ENCODE measurements at regions not wholly inside any gene's neighbourhood (a gene's known extent, or its start where the extent isn't known, plus 50 kb on each side); places are given as distances from the start of the nearest gene placed in this dataset.

- Histone ChIP-seq H3K36me3 (ENCODE audit: control insufficient read depth in 2 of 2, insufficient read depth in 1 of 2, low read length in 2 of 2) (no peaks in the 10 kb centered on the region), H3K4me3 (ENCODE audit: low read depth, low read length) (no peak overlapping the region), H3K9me3 (ENCODE audit: control insufficient read depth, insufficient read depth, low read depth, low read length) (no peaks in the 10 kb centered on the region; the same call in 1 of the 2 replicates), H3K27ac (ENCODE audit: extremely low read depth, low read depth, low read length) (no peak overlapping the region), H3K4me1 (ENCODE audit: control insufficient read depth, insufficient read depth, low read length) (no peaks in the 10 kb centered on the region)
- CTCF ChIA-PET: interaction anchor here (1.0 kb wide), 1 partner anchor 66 kb away, joined by 3 read pairs; no protein-coding TSS in a partner anchor
- POLR2A ChIA-PET: no interaction called here
- TF ChIP-seq ZNF707 (tag by site-specific recombination; IDR thresholded peaks at IDR 0.05): peak; percentile 86
- TF ChIP-seq, protein P1, sequence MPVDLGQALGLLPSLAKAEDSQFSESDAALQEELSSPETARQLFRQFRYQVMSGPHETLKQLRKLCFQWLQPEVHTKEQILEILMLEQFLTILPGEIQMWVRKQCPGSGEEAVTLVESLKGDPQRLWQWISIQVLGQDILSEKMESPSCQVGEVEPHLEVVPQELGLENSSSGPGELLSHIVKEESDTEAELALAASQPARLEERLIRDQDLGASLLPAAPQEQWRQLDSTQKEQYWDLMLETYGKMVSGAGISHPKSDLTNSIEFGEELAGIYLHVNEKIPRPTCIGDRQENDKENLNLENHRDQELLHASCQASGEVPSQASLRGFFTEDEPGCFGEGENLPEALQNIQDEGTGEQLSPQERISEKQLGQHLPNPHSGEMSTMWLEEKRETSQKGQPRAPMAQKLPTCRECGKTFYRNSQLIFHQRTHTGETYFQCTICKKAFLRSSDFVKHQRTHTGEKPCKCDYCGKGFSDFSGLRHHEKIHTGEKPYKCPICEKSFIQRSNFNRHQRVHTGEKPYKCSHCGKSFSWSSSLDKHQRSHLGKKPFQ (tag by site-specific recombination; IDR thresholded peaks at IDR 0.05): no peak
These were observed 204.2 kb upstream of the HABP2 start for GRCh38 chr10:113348694-113349093.

DNA sequence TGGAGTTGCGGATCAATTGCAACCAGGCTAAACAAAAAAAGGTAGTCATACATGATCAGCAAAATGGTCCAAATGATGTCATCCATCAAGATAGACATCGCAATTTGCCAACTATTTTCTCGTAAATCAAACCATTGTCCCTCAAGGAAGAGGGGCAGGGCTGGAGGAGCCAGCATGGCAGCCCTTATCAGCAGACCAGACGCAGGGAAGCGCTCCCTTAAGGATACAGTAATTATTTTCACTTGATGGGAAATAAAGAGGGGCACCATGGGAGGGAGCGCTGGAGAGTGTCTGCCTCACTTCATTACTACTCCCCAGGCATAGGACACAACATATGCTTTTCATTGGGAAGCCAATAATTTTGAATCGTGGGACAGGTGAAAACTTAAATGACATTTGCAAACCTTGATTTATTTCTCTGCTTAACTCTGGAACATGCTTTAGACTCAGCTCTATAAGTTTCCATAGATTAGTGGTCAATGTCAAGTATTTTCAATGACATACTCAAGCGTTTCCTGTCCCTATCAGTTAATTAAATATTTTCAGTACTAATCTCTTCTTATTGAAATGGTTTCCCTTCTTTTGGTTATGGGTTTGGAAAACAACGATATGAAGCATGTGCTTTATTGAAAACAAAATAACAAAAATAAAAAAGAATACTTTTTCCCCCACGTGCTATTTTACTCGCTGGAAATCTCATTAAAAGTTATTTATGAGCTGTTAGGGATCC is 202.4 kb upstream of the HABP2 start:
- H3K27ac ChIP-seq (ENCODE audit: extremely low read depth, low read depth, low read length): no peak overlapping the region
- no peaks in the 10 kb centered on the region; the same call in 1 of the 2 replicates for H3K9me3 ChIP-seq (ENCODE audit: control insufficient read depth, insufficient read depth, low read depth, low read length)
- TF ChIP-seq ZNF223 (tag by site-specific recombination; IDR thresholded peaks at IDR 0.05) (no peak), ZFP37 (tag by site-specific recombination; IDR thresholded peaks at IDR 0.05) (no peak), ZIC2 (tag by site-specific recombination; IDR thresholded peaks at IDR 0.05) (peak; percentile 48), PATZ1 (tag by site-specific recombination; IDR thresholded peaks at IDR 0.05) (no peak), ZNF610 (tag by site-specific recombination; IDR thresholded peaks at IDR 0.05; ENCODE audit: borderline replicate concordance) (no peak), TRIM28 (IDR thresholded peaks at IDR 0.05; ENCODE audit: borderline replicate concordance, low read length) (0 out of 2 replicates have a peak, but pooled peaks have one; percentile 31), ZNF155 (tag by site-specific recombination; IDR thresholded peaks at IDR 0.05) (no peak), ZNF623 (tag by site-specific recombination; IDR thresholded peaks at IDR 0.05) (no peak), ZNF571 (tag by site-specific recombination; IDR thresholded peaks at IDR 0.05) (no peak)
- TF ChIP-seq, protein P2, sequence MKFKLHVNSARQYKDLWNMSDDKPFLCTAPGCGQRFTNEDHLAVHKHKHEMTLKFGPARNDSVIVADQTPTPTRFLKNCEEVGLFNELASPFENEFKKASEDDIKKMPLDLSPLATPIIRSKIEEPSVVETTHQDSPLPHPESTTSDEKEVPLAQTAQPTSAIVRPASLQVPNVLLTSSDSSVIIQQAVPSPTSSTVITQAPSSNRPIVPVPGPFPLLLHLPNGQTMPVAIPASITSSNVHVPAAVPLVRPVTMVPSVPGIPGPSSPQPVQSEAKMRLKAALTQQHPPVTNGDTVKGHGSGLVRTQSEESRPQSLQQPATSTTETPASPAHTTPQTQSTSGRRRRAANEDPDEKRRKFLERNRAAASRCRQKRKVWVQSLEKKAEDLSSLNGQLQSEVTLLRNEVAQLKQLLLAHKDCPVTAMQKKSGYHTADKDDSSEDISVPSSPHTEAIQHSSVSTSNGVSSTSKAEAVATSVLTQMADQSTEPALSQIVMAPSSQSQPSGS (tag by site-specific recombination; IDR thresholded peaks at IDR 0.05; ENCODE audit: low read depth): peak; percentile 61; the same call in 1 of the 2 replicates
- POLR2A ChIA-PET: no interaction called here
- CTCF ChIA-PET: interaction anchor here (0.9 kb wide), 1 partner anchor 34 kb away, joined by 3 read pairs; no protein-coding TSS in a partner anchor
- no peak overlapping the region for H3K4me3 ChIP-seq (ENCODE audit: low read depth, low read length)
- H3K4me1 ChIP-seq (ENCODE audit: control insufficient read depth, insufficient read depth, low read length): no peaks in the 10 kb centered on the region
- H3K36me3 ChIP-seq (ENCODE audit: control insufficient read depth in 2 of 2, insufficient read depth in 1 of 2, low read length in 2 of 2): no peaks in the 10 kb centered on the region

- no peaks in the 10 kb centered on the region for H3K36me3 ChIP-seq (ENCODE audit: control insufficient read depth in 2 of 2, insufficient read depth in 1 of 2, low read length in 2 of 2)
- CTCF ChIA-PET: no interaction called here
- POLR2A ChIA-PET: no interaction called here
- H3K4me3 ChIP-seq (ENCODE audit: low read depth, low read length): no peak overlapping the region
- H3K27ac ChIP-seq (ENCODE audit: extremely low read depth, low read depth, low read length): no peak overlapping the region
- H3K9me3 ChIP-seq (ENCODE audit: control insufficient read depth, insufficient read depth, low read depth, low read length): no peaks in the 10 kb centered on the region
- no peaks in the 10 kb centered on the region for H3K4me1 ChIP-seq (ENCODE audit: control insufficient read depth, insufficient read depth, low read length)
- TF ChIP-seq ZNF155 (tag by site-specific recombination; IDR thresholded peaks at IDR 0.05) (no peak), ZBTB11 (tag by site-specific recombination; conservative IDR thresholded peaks at IDR 0.05; ENCODE audit: low read depth) (no peak), ZNF76 (tag by site-specific recombination; IDR thresholded peaks at IDR 0.05; ENCODE audit: borderline replicate concordance, low read depth) (no peak), ZNF174 (tag by site-specific recombination; IDR thresholded peaks at IDR 0.05) (no peak), ZNF2 (tag by site-specific recombination; IDR thresholded peaks at IDR 0.05) (no peak), ZNF768 (tag by site-specific recombination; IDR thresholded peaks at IDR 0.05) (no peak)
- TF ChIP-seq, protein P3, sequence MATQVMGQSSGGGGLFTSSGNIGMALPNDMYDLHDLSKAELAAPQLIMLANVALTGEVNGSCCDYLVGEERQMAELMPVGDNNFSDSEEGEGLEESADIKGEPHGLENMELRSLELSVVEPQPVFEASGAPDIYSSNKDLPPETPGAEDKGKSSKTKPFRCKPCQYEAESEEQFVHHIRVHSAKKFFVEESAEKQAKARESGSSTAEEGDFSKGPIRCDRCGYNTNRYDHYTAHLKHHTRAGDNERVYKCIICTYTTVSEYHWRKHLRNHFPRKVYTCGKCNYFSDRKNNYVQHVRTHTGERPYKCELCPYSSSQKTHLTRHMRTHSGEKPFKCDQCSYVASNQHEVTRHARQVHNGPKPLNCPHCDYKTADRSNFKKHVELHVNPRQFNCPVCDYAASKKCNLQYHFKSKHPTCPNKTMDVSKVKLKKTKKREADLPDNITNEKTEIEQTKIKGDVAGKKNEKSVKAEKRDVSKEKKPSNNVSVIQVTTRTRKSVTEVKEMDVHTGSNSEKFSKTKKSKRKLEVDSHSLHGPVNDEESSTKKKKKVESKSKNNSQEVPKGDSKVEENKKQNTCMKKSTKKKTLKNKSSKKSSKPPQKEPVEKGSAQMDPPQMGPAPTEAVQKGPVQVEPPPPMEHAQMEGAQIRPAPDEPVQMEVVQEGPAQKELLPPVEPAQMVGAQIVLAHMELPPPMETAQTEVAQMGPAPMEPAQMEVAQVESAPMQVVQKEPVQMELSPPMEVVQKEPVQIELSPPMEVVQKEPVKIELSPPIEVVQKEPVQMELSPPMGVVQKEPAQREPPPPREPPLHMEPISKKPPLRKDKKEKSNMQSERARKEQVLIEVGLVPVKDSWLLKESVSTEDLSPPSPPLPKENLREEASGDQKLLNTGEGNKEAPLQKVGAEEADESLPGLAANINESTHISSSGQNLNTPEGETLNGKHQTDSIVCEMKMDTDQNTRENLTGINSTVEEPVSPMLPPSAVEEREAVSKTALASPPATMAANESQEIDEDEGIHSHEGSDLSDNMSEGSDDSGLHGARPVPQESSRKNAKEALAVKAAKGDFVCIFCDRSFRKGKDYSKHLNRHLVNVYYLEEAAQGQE (tag by site-specific recombination; IDR thresholded peaks at IDR 0.05): no peak
These were observed 198.1 kb upstream of the HABP2 start for GRCh38 chr10:113354711-113355110.

All from HEK293 (cell line).